ENCODE measurements at regions not wholly inside any gene's neighbourhood (a gene's known extent, or its start where the extent isn't known, plus 50 kb on each side); places are given as distances from the start of the nearest gene placed in this dataset.
"Not testable (repeated sequence)": the region's sequence is repeated elsewhere in the genome, so short reads cannot be mapped to it uniquely, and the experiment has no call there.

GRCh38 chr4:72677265-72677664 lies 108.2 kb upstream of the ADAMTS3 start:
- no peak for DNase-seq (ENCODE audit: low spot score)

- no peak for DNase-seq (ENCODE audit: low spot score)
These were observed 103.0 kb upstream of the ADAMTS3 start for GRCh38 chr4:72671980-72672379.

GRCh38 chr4:72670521-72670920 lies 101.5 kb upstream of the ADAMTS3 start:
- DNase-seq (ENCODE audit: low spot score), result no peak

- DNase-seq (ENCODE audit: low spot score), result no peak
These were observed 97.9 kb upstream of the ADAMTS3 start for GRCh38 chr4:72666910-72667309.

GRCh38 chr4:72665171-72665968 lies 96.3 kb upstream of the ADAMTS3 start:
- no peak for DNase-seq (ENCODE audit: low spot score)

GRCh38 chr4:72663828-72664227 lies 94.8 kb upstream of the ADAMTS3 start:
- DNase-seq (ENCODE audit: low spot score), result no peak

GRCh38 chr4:72661830-72662229 lies 92.8 kb upstream of the ADAMTS3 start:
- no peak for DNase-seq (ENCODE audit: low spot score)

GRCh38 chr4:72641611-72642010 lies 72.6 kb upstream of the ADAMTS3 start:
- no peak for DNase-seq (ENCODE audit: low spot score)

GRCh38 chr4:72636866-72637265 lies 67.8 kb upstream of the ADAMTS3 start:
- not testable (repeated sequence) for DNase-seq (ENCODE audit: low spot score)

- not testable (repeated sequence) for DNase-seq (ENCODE audit: low spot score)
These were observed 66.9 kb upstream of the ADAMTS3 start for GRCh38 chr4:72635931-72636330.

- DNase-seq (ENCODE audit: low spot score), result not testable (repeated sequence)
These were observed 63.2 kb upstream of the ADAMTS3 start for GRCh38 chr4:72632253-72632652.

GRCh38 chr4:72631296-72631695 lies 62.3 kb upstream of the ADAMTS3 start:
- DNase-seq (ENCODE audit: low spot score), result no peak

GRCh38 chr4:72629540-72629939 lies 60.5 kb upstream of the ADAMTS3 start:
- no peak for DNase-seq (ENCODE audit: low spot score)

GRCh38 chr4:72627723-72628122 lies 58.7 kb upstream of the ADAMTS3 start:
- DNase-seq (ENCODE audit: low spot score), result no peak

All from NAMALWA (cell line).